ENCODE measurements at regions not wholly inside any gene's neighbourhood (a gene's known extent, or its start where the extent isn't known, plus 50 kb on each side); places are given as distances from the start of the nearest gene placed in this dataset.

GRCh38 chr1:188129856-188130838 is 1301.4 kb downstream of the PLA2G4A start:
- TF ChIP-seq CTCF (IDR thresholded peaks at IDR 0.05 in 8 of 11, conservative IDR thresholded peaks at IDR 0.05 in 3 of 11) (no peak), POLR2A (IDR thresholded peaks at IDR 0.05) (no peak), POLR2AphosphoS5 (IDR thresholded peaks at IDR 0.05) (no peak)
